Astrocyte (in vitro differentiated cells and primary cell): ENCODE measurements at regions not wholly inside any gene's neighbourhood (a gene's known extent, or its start where the extent isn't known, plus 50 kb on each side); places are given as distances from the start of the nearest gene placed in this dataset.

Source experiments
- DNase-seq: peaks from one replicate; pipeline ENCODE4 v3.0.0-alpha.2; 2010; ENCODE audit warnings: low read depth
- FAIRE-seq: peaks from 2 replicates; lab custom pipeline; 2011; peaks lifted over from hg19 to GRCh38; lab: Jason Lieb, UNC
- H2AFZ ChIP-seq: 2 replicates; pipeline ENCODE4 v1.6.0; 2012; ENCODE audit warnings: low read depth, low read length, inconsistent platforms
- H3K27ac ChIP-seq: 2 replicates; pipeline ENCODE4 v1.5.1; 2011; ENCODE audit warnings: low read depth, low read length, inconsistent platforms
- H3K27me3 ChIP-seq: 2 replicates; pipeline ENCODE4 v1.6.0; 2011; ENCODE audit warnings: low read length, inconsistent platforms; ENCODE audit not compliant: insufficient read depth
- H3K36me3 ChIP-seq: 2 replicates; pipeline ENCODE4 v1.5.1; 2011; ENCODE audit warnings: low read length, inconsistent platforms; ENCODE audit not compliant: insufficient read depth
- H3K4me1 ChIP-seq: 2 replicates; pipeline ENCODE4 v1.5.1; 2011; ENCODE audit warnings: low read length, inconsistent platforms; ENCODE audit not compliant: insufficient read depth
- H3K4me2 ChIP-seq: 2 replicates; pipeline ENCODE4 v1.6.0; 2012; ENCODE audit warnings: low read length, inconsistent platforms
- H3K4me3 ChIP-seq: 2 replicates; pipeline ENCODE4 v1.5.1; 2011; ENCODE audit warnings: low read depth, mild to moderate bottlenecking, low read length, inconsistent platforms; ENCODE audit not compliant: insufficient read depth
- H3K79me2 ChIP-seq: 2 replicates; pipeline ENCODE4 v1.6.0; 2012; ENCODE audit warnings: mild to moderate bottlenecking, low read length, inconsistent platforms; ENCODE audit not compliant: insufficient read depth
- H3K9ac ChIP-seq: 2 replicates; pipeline ENCODE4 v1.6.0; 2012; ENCODE audit warnings: mild to moderate bottlenecking, low read length, inconsistent platforms
- H3K9me3 ChIP-seq: 2 replicates; pipeline ENCODE4 v1.5.1; 2012; ENCODE audit warnings: low read depth, mild to moderate bottlenecking, low read length, inconsistent platforms; ENCODE audit not compliant: insufficient read depth
- H4K20me1 ChIP-seq: 2 replicates; pipeline ENCODE4 v1.6.0; 2012; ENCODE audit warnings: low read length, inconsistent platforms; ENCODE audit not compliant: insufficient read depth
- H3K27ac Mint-ChIP-seq: one replicate; pipeline ENCODE4 v1.8.0; 2021; ENCODE audit warnings: mild to moderate bottlenecking, mixed read lengths; ENCODE audit not compliant: unreplicated experiment
- H3K27me3 Mint-ChIP-seq: one replicate; pipeline ENCODE4 v1.8.0; 2021; ENCODE audit warnings: low read depth, mixed read lengths; ENCODE audit not compliant: unreplicated experiment
- H3K36me3 Mint-ChIP-seq: one replicate; pipeline ENCODE4 v1.8.0; 2021; ENCODE audit warnings: low read depth, mixed read lengths; ENCODE audit not compliant: unreplicated experiment
- H3K4me1 Mint-ChIP-seq: one replicate; pipeline ENCODE4 v1.8.0; 2021; ENCODE audit warnings: low read depth, mixed read lengths; ENCODE audit not compliant: unreplicated experiment
- H3K4me3 Mint-ChIP-seq: one replicate; pipeline ENCODE4 v1.8.0; 2021; ENCODE audit warnings: mild to moderate bottlenecking, moderate library complexity, mixed read lengths; ENCODE audit not compliant: unreplicated experiment
- H3K9me3 Mint-ChIP-seq: one replicate; pipeline ENCODE4 v1.8.0; 2021; ENCODE audit warnings: mild to moderate bottlenecking, mixed read lengths; ENCODE audit not compliant: unreplicated experiment
- EZH2 ChIP-seq: IDR thresholded peaks from 2 replicates; pipeline ENCODE4 v1.6.1; 2012; ENCODE audit warnings: mild to moderate bottlenecking, low read length, inconsistent platforms; ENCODE audit not compliant: insufficient read depth
- TF ChIP-seq, protein P1 (sequence below): IDR thresholded peaks from 2 replicates; pipeline ENCODE4 v1.5.1; 2011; ENCODE audit warnings: low read depth, mild to moderate bottlenecking, inconsistent platforms, low read length, moderate library complexity; ENCODE audit not compliant: insufficient read depth

DNA sequence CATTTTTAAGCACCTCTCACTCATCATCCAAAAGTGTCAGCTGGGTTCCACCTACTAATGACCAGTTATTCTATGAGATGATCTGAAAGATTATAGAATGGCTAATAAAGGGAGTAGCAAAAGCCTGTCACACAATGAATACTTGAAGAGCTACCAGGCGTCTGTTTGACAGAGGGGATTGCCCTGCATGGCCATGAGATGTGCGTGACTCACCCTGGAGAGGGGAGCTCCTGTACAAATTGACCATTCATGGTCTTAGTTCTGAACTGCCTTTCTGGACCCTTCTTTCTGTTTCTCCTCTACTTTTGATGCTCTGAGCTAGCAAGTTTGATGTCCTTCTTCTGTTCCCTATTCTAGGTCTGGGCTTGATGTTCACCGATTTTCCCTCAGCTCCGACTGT lies 85.2 kb upstream of the ABCD3 start:
- Histone ChIP-seq H4K20me1 (no peaks in the 10 kb centered on the region), H2AFZ (no peak overlapping the region), H3K9me3 (no peaks in the 10 kb centered on the region), H3K27me3 (no peaks in the 10 kb centered on the region), H3K36me3 (no peaks in the 10 kb centered on the region), H3K4me1 (peaks cover 24% of the 10 kb centered on the region), H3K79me2 (no peaks in the 10 kb centered on the region), H3K27ac (no peak overlapping the region), H3K4me2 (peak overlapping the region; percentile 6), H3K9ac (no peak overlapping the region), H3K4me3 (no peak overlapping the region)
- H3K27me3 Mint-ChIP-seq: peaks cover 3% of the 10 kb centered on the region
- TF ChIP-seq, protein P1, sequence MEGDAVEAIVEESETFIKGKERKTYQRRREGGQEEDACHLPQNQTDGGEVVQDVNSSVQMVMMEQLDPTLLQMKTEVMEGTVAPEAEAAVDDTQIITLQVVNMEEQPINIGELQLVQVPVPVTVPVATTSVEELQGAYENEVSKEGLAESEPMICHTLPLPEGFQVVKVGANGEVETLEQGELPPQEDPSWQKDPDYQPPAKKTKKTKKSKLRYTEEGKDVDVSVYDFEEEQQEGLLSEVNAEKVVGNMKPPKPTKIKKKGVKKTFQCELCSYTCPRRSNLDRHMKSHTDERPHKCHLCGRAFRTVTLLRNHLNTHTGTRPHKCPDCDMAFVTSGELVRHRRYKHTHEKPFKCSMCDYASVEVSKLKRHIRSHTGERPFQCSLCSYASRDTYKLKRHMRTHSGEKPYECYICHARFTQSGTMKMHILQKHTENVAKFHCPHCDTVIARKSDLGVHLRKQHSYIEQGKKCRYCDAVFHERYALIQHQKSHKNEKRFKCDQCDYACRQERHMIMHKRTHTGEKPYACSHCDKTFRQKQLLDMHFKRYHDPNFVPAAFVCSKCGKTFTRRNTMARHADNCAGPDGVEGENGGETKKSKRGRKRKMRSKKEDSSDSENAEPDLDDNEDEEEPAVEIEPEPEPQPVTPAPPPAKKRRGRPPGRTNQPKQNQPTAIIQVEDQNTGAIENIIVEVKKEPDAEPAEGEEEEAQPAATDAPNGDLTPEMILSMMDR: no peak
- no peak for TF ChIP-seq EZH2
- peaks cover 29% of the 10 kb centered on the region for H3K4me1 Mint-ChIP-seq
- H3K27ac Mint-ChIP-seq: peak overlapping the region; percentile 44
- no peaks in the 10 kb centered on the region for H3K9me3 Mint-ChIP-seq
- no peak overlapping the region for H3K4me3 Mint-ChIP-seq
- DNase-seq: peak; percentile 56
- no peaks in the 10 kb centered on the region for H3K36me3 Mint-ChIP-seq
- no peak for FAIRE-seq

DNA sequence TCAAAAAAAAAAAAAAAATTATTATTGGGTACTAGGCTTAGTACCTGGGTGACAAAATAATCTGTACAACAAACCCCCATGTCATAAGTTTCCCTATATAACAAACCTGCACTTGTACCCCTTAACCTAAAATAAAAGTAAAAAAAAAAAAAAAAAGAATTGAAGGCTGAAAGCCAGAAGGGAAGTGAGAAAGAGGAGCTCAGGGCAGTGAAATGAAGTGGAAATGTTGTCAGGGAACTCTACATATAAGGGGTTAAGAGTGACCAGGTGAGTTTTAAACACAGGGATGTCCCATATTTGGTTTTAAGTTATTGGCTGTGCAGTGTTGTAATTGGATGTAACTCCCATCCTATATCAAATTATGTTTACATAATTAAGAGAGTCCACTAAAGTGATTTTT lies 85.7 kb upstream of the ABCD3 start:
- no peak overlapping the region for H3K4me2 ChIP-seq
- no peak overlapping the region for H2AFZ ChIP-seq
- peaks cover 28% of the 10 kb centered on the region for H3K4me1 ChIP-seq
- Mint-ChIP-seq H3K27ac (peak overlapping the region; percentile 44), H3K9me3 (no peaks in the 10 kb centered on the region), H3K27me3 (peaks cover 3% of the 10 kb centered on the region), H3K4me3 (no peak overlapping the region), H3K36me3 (no peaks in the 10 kb centered on the region), H3K4me1 (peaks cover 34% of the 10 kb centered on the region)
- H3K9me3 ChIP-seq: no peaks in the 10 kb centered on the region
- DNase-seq (no peak), FAIRE-seq (no peak)
- H3K4me3 ChIP-seq: no peak overlapping the region
- no peaks in the 10 kb centered on the region for H3K36me3 ChIP-seq
- TF ChIP-seq, protein P1: no peak
- no peak for TF ChIP-seq EZH2
- no peak overlapping the region for H3K9ac ChIP-seq
- no peak overlapping the region for H3K27ac ChIP-seq
- H3K27me3 ChIP-seq: no peaks in the 10 kb centered on the region
- H3K79me2 ChIP-seq: no peaks in the 10 kb centered on the region
- H4K20me1 ChIP-seq: no peaks in the 10 kb centered on the region

DNA sequence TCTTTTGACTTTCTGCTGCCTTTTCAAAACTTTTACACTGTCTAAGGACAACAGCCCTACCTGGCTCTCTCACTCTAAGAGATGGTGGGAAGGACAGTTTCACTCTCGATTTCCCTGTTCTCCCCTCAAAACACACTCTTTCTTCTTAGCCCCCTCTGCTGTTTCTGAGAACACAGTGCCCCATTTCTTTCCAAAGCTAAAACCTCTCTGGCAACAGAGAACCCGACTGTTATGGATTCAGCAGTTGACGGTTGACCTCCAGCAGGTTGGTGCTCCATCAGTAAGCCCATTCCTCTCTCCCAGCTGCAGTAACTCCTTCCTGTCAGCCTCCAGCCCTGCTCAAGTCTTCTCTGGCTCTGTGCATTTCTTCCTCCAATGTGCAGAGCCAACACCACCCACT lies 88.2 kb upstream of the ABCD3 start:
- Histone ChIP-seq H3K4me2 (peak overlapping the region; percentile 56), H3K36me3 (no peaks in the 10 kb centered on the region), H3K9ac (peak overlapping the region; percentile 35), H3K4me1 (peaks cover 48% of the 10 kb centered on the region), H3K4me3 (no peak overlapping the region), H3K79me2 (no peaks in the 10 kb centered on the region), H3K27ac (no peak overlapping the region), H3K27me3 (no peaks in the 10 kb centered on the region), H2AFZ (peak overlapping the region; percentile 40), H4K20me1 (no peaks in the 10 kb centered on the region), H3K9me3 (no peaks in the 10 kb centered on the region)
- Mint-ChIP-seq H3K27me3 (no peaks in the 10 kb centered on the region), H3K9me3 (no peaks in the 10 kb centered on the region), H3K36me3 (no peaks in the 10 kb centered on the region), H3K4me1 (peaks cover 51% of the 10 kb centered on the region), H3K4me3 (no peak overlapping the region), H3K27ac (no peak overlapping the region)
- DNase-seq: no peak
- no peak for FAIRE-seq
- TF ChIP-seq, protein P1: peak; percentile 49
- no peak for TF ChIP-seq EZH2
